GM21526 (cell line): ENCODE measurements at regions not wholly inside any gene's neighbourhood (a gene's known extent, or its start where the extent isn't known, plus 50 kb on each side); places are given as distances from the start of the nearest gene placed in this dataset.

Experiments used
- ATAC-seq: cut with Tn5 transposase; IDR thresholded peaks from one replicate; pipeline ENCODE4 v1.9.1; 2021; ENCODE audit warnings: moderate library complexity; ENCODE audit not compliant: unreplicated experiment, low FRiP score

- ATAC-seq, result no peak
Measured at GRCh38 chr6:159490298-159490937, 202.6 kb downstream of the SOD2 start.

- no peak for ATAC-seq
Measured at GRCh38 chr6:159487636-159488035, 205.4 kb downstream of the SOD2 start.

GRCh38 chr6:159483259-159483658 is 209.8 kb downstream of the SOD2 start:
- no peak for ATAC-seq

DNA sequence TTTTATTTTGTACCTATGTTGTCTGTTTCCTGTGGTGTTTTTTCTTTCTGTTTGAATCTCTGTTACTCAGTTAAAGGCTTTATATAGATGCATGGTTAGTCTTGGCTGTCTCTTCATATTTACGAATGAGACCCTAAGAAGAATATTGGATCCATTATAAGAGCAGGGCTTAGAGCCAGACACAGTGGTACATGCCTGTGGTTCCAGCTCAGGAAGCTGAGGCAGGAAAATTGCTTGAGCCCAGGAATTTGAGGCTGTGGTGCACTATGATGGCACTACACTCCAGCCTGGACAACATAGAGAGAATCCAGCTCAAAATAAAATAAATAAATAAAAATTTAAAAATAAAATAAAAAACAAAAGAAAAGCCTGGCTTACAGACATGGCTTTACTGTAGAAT is 211.1 kb downstream of the SOD2 start:
- ATAC-seq, result no peak

DNA sequence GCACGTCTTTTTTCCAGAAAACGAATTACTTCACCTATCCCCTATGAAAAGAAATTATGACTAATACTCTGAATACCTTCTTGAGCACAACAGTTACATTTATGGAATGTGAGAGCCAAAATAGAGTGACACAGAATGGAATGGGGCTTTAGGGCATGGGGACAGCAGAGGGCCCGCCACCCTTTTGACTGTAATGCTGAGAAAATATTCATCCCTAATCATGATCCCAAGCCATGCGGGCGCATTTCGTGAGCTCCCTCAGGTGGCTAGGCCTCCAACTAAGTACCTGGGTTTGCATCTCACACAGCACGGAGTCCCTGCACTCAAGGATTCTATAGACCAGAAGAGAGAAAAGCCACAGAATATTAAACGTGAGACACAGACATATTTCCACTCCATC is 212.6 kb downstream of the SOD2 start:
- no peak for ATAC-seq

GRCh38 chr6:159479146-159479545 is 213.9 kb downstream of the SOD2 start:
- ATAC-seq, result no peak

- ATAC-seq, result no peak
Measured at GRCh38 chr6:159473475-159474263, 219.4 kb downstream of the SOD2 start.

DNA sequence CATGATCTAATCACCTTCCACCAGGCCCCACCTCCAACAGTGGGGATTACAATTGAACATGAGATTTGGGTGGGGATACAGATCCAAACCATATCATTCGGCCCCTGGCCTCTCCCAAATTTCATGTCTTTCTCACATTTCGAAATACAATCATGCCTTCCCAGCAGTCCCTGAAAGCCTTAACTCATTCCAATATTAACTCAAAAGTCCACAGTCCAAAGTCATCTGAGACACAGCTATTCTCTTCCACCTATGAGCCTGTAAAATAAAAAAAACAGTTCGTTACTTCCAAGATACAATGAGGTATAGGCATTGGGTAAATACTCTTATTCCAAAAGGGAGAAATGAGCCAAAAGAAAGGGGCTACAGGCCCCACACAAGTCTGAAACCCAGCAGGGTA is 222.6 kb downstream of the SOD2 start:
- ATAC-seq, result no peak

DNA sequence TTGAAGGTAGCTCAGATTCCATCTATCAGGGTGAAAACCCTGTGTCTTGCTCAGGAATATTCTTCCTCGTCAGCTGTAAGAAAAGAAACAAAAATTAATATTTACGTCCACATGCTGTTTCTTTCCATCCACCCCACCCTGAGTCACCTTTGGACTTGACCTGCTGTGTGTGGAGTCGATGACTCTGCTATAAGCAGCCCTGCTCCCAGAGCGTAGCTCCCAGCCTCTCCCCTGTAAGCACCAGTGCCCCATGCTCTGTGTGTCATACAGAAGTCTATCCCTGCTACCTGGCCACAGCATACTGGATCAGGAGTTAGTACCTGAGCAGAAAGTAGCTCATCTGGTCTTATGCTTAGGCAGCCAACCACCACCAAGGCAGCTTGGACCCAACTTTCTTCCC is 223.6 kb downstream of the SOD2 start:
- ATAC-seq, result no peak

GRCh38 chr6:159468994-159469393 is 224.0 kb downstream of the SOD2 start:
- no peak for ATAC-seq

- peak; percentile 80 for ATAC-seq
Measured at GRCh38 chr6:159467473-159468041, 225.5 kb downstream of the SOD2 start.

DNA sequence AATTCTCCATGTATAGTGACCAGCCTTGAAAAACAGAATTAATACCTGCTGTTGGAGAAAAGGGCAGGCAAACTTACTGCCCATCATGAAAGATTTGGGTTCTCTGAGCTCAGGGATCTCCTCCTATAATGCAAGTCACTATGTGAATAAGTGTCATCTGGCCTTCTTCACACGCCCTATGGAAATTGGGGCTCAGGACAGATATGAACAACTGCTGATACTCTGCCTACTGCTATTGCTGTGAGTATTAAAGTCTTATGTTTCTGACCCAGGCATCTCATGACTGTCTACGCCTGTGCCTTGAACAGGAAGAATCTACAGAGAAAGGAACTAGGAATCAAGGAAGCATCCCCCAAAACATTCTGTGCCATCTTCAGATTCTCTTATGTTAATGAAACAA is 226.1 kb downstream of the SOD2 start:
- ATAC-seq, result no peak

- ATAC-seq, result no peak
Measured at GRCh38 chr6:159464816-159465215, 228.2 kb downstream of the SOD2 start.

DNA sequence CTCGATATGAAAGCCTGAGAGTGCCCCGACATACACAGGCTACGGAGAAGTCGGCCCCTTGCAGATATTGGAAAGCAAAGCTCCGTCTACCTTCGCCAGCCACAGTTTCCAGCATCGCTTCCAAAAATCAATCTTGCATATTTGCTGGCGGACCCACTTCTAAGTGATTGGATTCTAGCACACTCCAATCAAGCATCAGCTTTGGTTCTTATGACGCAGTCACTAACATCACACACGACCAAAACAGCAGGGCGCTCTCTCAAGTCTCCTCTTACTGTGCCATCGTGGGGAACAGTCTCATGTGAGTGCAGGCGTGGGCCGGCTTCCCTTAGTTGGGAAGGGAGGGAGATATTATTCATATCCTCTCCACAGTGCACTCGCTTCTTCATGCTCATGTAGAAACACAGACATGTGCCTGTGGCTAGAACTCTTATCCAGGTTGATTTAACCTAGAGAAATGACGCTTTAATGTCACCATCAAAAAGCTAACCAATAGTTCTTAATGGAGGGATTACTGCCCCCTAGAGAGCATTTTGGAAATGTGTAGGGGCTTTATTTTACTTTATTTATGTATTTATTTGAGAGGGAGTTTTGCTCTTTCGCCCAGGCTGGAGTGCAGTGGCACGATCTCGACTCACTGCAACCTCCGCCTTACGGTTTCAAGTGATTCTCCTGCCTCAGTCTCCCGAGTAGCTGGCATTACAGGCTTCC is 229.8 kb downstream of the SOD2 start:
- ATAC-seq, result no peak

GRCh38 chr6:159462431-159462830 is 230.6 kb downstream of the SOD2 start:
- ATAC-seq, result no peak

- peak; percentile 98 for ATAC-seq
Measured at GRCh38 chr6:159461998-159462397, 231.0 kb downstream of the SOD2 start.

GRCh38 chr6:159461266-159461665 is 231.8 kb downstream of the SOD2 start:
- ATAC-seq, result no peak

- no peak for ATAC-seq
Measured at GRCh38 chr6:159460476-159460875, 232.6 kb downstream of the SOD2 start.

- ATAC-seq, result no peak
Measured at GRCh38 chr6:159456349-159456748, 236.7 kb downstream of the SOD2 start.

- ATAC-seq, result no peak
Measured at GRCh38 chr6:159455700-159456274, 237.3 kb downstream of the SOD2 start.
